Activated CD4-positive, CD25-positive, alpha-beta regulatory T cell treated with anti-CD3 and anti-CD28 coated beads, Interleukin-2, amount 50 U/mL, for 24 hours (primary cell): ENCODE measurements at regions not wholly inside any gene's neighbourhood (a gene's known extent, or its start where the extent isn't known, plus 50 kb on each side); places are given as distances from the start of the nearest gene placed in this dataset.

Source experiments
- ATAC-seq, 2 donors: fragments of 150-1000 bp; cut with Tn5 transposase; one replicate each; pipeline ENCODE4 v1.10.0; 2021; ENCODE audit warnings: mild to moderate bottlenecking in 1 of 2, moderate library complexity in 1 of 2

- peak; percentile 74 to 79 for ATAC-seq
These were observed 54.3 kb upstream of the PPP2R5C start for GRCh38 chr14:101707068-101707842.

- no peak for ATAC-seq
These were observed 53.5 kb upstream of the PPP2R5C start for GRCh38 chr14:101707863-101708620.

DNA sequence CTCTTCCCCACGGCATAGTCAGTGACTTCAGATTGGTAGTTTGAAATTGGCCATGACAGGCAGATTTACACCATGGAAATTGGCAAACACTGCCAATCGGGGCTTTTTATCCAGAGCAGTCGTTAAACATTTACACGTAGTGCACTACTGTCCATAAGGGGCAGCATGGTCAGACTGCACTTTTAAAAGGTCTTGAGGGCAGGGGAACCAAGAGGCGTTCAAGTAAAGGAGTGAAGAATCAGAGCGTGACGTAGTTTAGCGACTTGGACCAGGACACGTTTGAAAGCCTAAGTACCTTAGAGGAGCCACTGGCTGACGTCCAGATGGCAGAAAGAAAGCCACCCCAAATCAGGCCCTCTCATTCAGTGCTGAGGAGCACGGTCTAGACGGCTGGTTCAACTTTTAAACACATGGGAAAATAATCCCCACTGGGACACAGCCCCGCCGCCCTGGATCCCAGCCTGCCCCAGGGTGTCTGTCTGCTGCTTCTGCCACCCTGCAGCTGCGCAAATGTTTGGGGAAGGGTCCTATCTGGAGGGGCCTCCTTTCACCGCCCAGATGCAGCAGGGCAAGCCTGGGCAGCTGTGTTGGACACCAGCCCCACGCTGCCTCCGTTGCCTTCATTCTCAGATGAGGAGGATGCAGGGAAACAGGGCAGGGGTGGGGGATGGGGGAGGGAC lies 52.5 kb upstream of the PPP2R5C start:
- ATAC-seq, result no peak

DNA sequence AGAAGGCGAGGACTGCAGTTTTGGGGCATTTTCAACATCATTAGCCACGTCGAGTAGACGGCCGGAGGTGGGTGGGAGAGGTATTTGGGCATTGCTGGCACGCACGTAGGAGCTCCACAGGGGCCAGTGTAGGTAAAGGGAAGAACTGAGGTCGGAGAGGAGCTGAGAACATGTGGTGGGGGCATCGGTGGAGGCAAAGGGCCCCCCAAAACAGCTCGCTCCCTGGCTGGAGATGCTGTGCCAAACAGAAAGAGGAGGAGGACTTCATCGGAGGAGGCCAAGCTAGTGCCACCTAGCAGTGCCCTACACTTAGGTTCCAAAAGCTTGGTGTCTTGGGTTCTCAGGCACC lies 52.0 kb upstream of the PPP2R5C start:
- no peak for ATAC-seq

DNA sequence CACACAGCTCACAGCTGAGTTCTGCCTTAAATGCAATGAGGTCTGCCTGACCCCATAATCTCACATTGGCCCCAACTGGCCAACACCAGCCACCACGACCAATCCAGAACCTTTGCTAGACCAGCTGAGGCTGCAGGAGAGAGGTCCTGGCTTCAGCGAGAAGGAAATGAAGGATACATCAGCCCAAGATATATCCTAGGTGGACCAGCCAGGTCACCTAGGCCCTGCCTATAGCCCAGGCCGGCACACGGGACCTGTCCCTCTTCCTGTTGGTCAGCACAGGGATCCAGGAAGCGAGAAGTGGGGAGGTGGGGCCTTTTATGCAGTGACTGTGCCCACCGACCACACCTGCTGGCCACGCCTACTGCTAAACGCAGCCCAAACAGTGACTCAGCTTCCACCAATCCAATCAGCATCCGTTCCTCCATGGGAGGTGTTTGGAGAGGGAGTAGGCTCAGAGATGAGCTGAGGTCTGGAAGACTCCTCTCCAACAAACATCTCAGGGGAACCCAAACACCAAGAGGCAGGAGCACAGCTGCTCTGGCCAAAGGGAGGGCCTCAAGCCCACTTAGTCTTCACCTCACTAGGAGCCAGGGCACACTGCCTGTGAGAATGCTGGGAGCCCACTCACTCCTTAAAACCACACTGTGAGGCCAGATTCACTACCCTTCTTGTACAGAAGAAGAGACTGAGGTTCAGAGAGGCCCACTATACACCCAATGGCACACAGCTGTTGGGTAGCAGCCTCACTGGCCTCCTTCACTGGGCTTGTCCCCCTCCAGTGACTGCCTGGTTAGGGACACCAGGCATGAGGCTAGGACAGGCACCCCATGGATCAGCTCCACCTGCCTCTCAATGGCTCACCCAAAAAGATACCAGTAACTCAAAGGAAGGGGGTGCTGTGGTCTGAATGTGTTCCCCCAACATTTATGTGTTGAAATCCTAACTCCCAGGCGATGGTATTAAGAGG lies 51.3 kb upstream of the PPP2R5C start:
- ATAC-seq, result no peak

- no peak for ATAC-seq
These were observed 50.3 kb upstream of the PPP2R5C start for GRCh38 chr14:101711041-101711856.
